ENCODE measurements at regions not wholly inside any gene's neighbourhood (a gene's known extent, or its start where the extent isn't known, plus 50 kb on each side); places are given as distances from the start of the nearest gene placed in this dataset.

- H3K27ac ChIP-seq (ENCODE audit: low read depth, low read length, poor library complexity, severe bottlenecking), result no peak overlapping the region
- no peaks in the 10 kb centered on the region for H3K4me1 ChIP-seq (ENCODE audit: insufficient read depth, low read length, poor library complexity, severe bottlenecking)
- H3K36me3 ChIP-seq (ENCODE audit: insufficient read depth, low read length, poor library complexity, severe bottlenecking), result no peaks in the 10 kb centered on the region
- DNase-seq (ENCODE audit: low spot score), result no peak
- intact Hi-C loops (cut with micrococcal nuclease; ENCODE audit: unreplicated experiment), result no loop called here
- TF ChIP-seq EZH2 (IDR thresholded peaks at IDR 0.05; ENCODE audit: borderline replicate concordance, low read depth, low read length, poor library complexity, severe bottlenecking) (no peak), CTCF (conservative IDR thresholded peaks at IDR 0.05; ENCODE audit: low read depth, low read length) (no peak)
- H3K9me3 ChIP-seq (ENCODE audit: low read depth, low read length, poor library complexity, severe bottlenecking), result peaks cover 21% of the 10 kb centered on the region
- CTCF ChIA-PET, result no interaction called here
- no peak overlapping the region for H3K4me3 ChIP-seq (ENCODE audit: low read depth, low read length, poor library complexity, severe bottlenecking)
- no peaks in the 10 kb centered on the region for H3K27me3 ChIP-seq (replicated peaks; ENCODE audit: insufficient read depth, low read depth, low read length, poor library complexity)
- POLR2A ChIA-PET (ENCODE audit: low non-redundant PET), result no interaction called here
- BruUV-seq (replicated peaks), result no TSS peak
Measured at GRCh38 chr2:82395531-82395930, 2063.5 kb downstream of the SUCLG1 start.

- no peak overlapping the region for H3K27ac ChIP-seq (ENCODE audit: low read depth, low read length, poor library complexity, severe bottlenecking)
- no peaks in the 10 kb centered on the region for H3K27me3 ChIP-seq (replicated peaks; ENCODE audit: insufficient read depth, low read depth, low read length, poor library complexity)
- POLR2A ChIA-PET (ENCODE audit: low non-redundant PET), result no interaction called here
- intact Hi-C loops (cut with micrococcal nuclease; ENCODE audit: unreplicated experiment), result no loop called here
- peaks cover 15% of the 10 kb centered on the region for H3K9me3 ChIP-seq (ENCODE audit: low read depth, low read length, poor library complexity, severe bottlenecking)
- no TSS peak for BruUV-seq (replicated peaks)
- DNase-seq (ENCODE audit: low spot score), result no peak
- no peaks in the 10 kb centered on the region for H3K4me1 ChIP-seq (ENCODE audit: insufficient read depth, low read length, poor library complexity, severe bottlenecking)
- no peaks in the 10 kb centered on the region for H3K36me3 ChIP-seq (ENCODE audit: insufficient read depth, low read length, poor library complexity, severe bottlenecking)
- H3K4me3 ChIP-seq (ENCODE audit: low read depth, low read length, poor library complexity, severe bottlenecking), result no peak overlapping the region
- CTCF ChIA-PET, result no interaction called here
- no peak for TF ChIP-seq EZH2 (IDR thresholded peaks at IDR 0.05; ENCODE audit: borderline replicate concordance, low read depth, low read length, poor library complexity, severe bottlenecking)
- TF ChIP-seq CTCF (conservative IDR thresholded peaks at IDR 0.05; ENCODE audit: low read depth, low read length), result no peak
Measured at GRCh38 chr2:82391386-82391785, 2067.7 kb downstream of the SUCLG1 start.

GRCh38 chr2:82355622-82356021, 2051.1 kb upstream of the LRRTM1 start:
- CTCF ChIA-PET, result no interaction called here
- Histone ChIP-seq H3K4me3 (ENCODE audit: low read depth, low read length, poor library complexity, severe bottlenecking) (no peak overlapping the region), H3K4me1 (ENCODE audit: insufficient read depth, low read length, poor library complexity, severe bottlenecking) (no peaks in the 10 kb centered on the region), H3K27ac (ENCODE audit: low read depth, low read length, poor library complexity, severe bottlenecking) (no peak overlapping the region), H3K36me3 (ENCODE audit: insufficient read depth, low read length, poor library complexity, severe bottlenecking) (no peaks in the 10 kb centered on the region), H3K9me3 (ENCODE audit: low read depth, low read length, poor library complexity, severe bottlenecking) (peaks cover 14% of the 10 kb centered on the region), H3K27me3 (replicated peaks; ENCODE audit: insufficient read depth, low read depth, low read length, poor library complexity) (no peaks in the 10 kb centered on the region)
- BruUV-seq (replicated peaks), result no TSS peak
- no peak for DNase-seq (ENCODE audit: low spot score)
- TF ChIP-seq CTCF (conservative IDR thresholded peaks at IDR 0.05; ENCODE audit: low read depth, low read length) (no peak), EZH2 (IDR thresholded peaks at IDR 0.05; ENCODE audit: borderline replicate concordance, low read depth, low read length, poor library complexity, severe bottlenecking) (no peak)
- POLR2A ChIA-PET (ENCODE audit: low non-redundant PET), result no interaction called here
- intact Hi-C loops (cut with micrococcal nuclease; ENCODE audit: unreplicated experiment), result no loop called here

Data from A673 (cell line).